Stimulated activated CD8-positive, alpha-beta memory T cell treated with anti-CD3 and anti-CD28 coated beads, Interleukin-4, amount 100 ng/mL, for 48 hours (primary cell): ENCODE measurements at regions not wholly inside any gene's neighbourhood (a gene's known extent, or its start where the extent isn't known, plus 50 kb on each side); places are given as distances from the start of the nearest gene placed in this dataset.

Source experiments
- DNase-seq: peaks from one replicate; pipeline ENCODE4 v3.0.0-alpha.2; 2020

DNA sequence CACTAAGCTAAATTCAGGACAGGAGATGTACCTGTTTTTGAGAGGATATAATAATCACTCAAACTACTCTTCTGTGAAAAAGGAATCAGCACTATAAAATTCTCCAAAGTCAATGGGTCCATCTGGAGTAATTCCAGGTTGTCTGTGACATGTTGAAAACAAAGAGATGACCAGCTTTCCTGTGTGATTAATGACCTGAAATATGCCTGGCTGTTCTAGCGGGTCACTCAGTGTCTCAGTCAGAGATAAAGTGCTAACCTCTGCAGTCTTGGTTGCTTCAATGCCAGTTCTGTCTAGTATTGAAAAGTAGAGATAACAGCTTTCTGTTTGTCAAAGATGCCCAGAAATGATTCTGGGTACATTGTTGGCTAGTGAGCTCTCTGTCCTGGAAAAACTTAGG lies 722.6 kb upstream of the TENM4 start:
- DNase-seq = no peak

DNA sequence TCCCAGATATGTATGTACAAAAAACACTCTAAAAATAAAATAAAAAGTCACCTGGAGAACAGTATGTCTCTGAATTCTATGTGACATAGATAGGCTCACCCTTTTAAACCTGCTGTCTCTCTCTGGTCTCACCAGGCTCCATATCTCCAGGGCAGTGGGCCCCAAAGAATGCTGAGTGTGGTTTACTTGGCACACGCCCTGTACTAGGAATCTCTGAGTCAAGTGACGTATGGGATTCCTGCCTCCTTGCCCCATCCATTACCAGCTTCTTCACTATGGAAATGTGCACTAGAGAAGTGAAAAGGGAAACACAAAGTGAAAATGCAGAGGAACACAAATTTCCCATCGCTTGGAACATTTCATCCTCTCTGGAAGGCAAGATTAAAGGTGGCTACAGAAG lies 722.2 kb upstream of the TENM4 start:
- no peak for DNase-seq

DNA sequence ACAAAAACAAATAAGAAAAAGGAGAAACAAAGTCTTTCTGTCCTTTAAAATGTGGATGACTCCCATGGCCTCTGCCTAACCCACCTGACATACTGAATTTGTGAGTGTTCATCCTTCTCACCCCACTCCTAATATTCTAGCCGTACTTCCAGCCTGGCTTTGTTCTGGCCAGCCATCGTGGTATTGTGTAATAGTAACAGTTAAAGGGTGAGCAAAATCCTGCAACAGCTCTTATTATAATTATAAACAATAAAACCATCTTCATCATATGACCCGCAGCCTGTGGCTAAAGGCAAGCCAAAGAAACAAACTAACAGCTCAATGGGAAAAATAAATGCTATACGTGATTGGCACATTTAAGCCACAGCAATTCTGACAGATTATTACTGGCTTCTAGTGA lies 721.6 kb upstream of the TENM4 start:
- no peak for DNase-seq

DNA sequence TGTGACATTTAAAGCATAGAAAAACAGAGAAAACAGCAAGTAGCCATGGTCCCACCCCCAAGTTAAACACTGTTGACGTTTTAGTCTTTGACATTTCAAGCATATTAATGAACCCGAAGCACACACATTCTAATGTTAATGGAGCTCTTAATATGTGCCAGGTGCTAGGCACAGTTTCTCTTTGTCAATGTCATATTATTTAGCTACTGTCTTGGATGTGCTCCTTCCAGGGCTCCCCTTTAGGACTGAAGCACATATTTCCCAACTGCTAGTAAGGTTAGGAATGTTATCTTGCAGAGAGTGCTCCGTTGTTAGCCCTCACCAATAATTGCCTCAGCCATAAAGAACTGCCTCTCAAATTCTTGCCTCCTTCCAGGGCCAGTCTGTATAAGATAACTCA lies 716.6 kb upstream of the TENM4 start:
- no peak for DNase-seq

DNA sequence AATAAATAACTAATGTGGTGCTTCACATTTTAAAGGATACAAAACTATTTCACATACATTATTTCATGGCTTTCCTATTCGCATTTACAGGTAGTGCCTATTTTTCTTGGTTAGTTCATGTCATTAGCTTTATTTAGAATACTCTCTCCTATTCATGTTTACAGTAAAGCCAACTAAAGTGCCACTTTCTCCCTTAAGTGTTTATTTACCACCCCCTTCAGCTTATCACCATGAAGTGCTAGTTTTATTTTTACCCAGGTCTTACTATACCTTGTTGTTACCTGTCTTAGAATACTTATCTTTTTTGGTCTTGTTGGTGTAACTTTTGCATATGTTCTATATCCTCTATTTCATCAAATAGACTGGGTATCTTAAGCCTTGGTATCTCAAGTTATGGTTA lies 715.2 kb upstream of the TENM4 start:
- no peak for DNase-seq

DNA sequence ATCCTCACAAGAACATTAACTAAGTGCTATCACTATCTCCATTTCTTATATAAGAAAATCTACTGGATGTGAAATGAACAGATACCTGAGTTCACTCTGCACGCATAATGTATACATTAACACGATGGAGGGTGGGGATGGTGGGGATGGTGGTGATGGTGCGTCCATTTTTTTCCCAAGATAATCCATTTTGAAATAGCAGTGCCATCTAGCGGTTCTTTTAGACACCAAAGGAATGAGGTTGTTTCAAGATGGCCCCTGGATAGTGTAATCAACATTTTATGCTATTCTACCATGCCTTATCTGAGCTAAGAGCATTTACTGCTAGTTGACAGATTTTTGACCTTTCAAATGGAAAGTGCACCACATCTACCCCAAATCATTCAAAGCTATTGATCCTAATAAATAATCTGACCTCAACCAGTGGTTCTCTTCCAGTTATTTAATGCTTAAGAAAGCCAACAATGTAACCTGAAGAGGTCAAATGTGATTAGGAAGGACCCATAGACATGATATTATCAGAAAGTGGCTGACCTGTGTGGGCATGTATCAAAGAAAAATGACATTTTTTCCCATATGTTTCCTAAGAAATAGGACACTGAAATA lies 714.7 kb upstream of the TENM4 start:
- DNase-seq = no peak

DNA sequence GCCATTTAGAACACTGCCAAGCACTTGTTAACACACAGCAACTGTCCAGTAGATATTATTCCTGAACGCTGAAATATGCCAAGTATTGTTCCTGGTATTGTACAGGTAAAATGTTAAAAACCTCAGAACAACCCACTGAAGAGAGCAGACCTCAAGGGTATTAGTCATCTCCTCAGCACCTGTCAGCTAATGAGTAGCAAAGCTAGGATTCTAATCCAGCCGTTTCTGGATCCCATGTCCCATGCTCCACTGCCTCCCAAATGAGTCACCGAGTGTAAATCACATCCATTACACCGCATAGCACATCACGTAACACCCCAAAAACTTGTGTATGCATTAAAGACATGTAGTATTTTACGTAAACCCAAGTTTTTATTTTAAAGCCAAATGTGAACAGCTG lies 705.4 kb upstream of the TENM4 start:
- no peak for DNase-seq

DNA sequence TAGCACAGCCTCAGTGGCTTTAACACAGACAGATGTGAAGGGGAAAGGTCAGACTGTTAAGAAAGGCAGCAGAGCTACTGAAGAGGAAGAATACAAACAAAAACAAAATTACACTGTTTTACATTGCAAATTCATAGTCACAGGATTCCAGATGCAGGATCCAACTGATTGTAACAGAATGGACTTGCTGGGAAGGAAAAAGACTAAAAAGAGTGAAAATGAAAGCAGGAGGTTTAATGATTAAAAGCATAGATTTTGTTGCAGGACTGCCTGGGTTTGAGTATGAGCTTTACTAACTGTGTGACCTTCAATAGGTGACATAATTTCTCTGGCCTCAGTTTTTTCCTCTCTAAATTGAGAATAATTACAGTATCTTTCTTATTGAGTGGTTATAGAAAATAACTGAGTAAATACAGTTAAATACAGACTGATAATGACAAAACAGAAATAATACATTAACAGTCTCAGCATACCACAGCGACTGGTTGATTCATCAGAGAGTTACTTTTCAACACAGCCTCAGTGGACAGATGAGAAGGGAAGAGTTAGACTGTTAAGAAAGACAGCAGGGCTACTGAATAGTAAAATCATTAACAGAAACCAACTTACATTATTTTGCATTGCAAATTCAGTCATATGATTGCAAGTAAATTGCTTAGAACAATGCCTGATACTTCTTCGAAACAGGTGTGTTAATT lies 704.2 kb upstream of the TENM4 start:
- DNase-seq = no peak

DNA sequence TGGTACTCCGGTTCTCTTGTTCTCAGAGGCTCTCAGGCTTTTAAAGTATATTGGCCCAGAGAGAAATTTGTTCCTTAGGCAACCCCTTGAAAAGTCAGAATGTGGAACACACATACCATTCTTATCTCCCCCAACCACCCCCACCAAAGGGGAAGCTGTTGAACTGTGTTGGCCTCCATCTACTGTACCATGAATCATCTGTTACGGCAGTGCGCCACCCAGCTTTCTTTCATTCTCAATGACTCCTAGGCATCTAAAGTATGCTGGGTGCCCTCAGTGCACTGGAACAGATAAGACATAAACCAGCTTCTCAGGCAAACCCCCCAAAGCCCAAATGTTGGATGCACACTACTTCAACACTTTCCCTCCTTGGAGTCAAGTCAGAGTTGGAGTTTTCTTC lies 696.2 kb upstream of the TENM4 start:
- no peak for DNase-seq

DNA sequence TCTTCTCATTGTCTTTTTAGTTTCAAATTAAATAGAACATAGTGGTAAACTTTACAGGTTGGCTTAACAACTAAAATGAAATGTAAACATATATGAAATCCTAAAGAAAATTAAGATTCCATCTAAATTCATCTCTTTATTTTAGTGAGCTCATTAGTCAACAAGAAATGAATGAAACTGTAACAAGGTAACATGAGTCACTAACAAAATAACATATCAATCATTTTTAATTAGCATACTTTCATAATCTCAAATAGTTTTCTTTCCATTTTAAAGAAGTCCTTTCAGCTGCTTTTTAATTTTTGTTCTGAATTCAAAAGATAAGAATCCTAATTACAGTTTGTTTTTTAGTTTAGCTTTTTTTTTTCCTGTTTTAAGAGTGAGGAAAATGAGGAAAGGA lies 688.6 kb upstream of the TENM4 start:
- DNase-seq = no peak

DNA sequence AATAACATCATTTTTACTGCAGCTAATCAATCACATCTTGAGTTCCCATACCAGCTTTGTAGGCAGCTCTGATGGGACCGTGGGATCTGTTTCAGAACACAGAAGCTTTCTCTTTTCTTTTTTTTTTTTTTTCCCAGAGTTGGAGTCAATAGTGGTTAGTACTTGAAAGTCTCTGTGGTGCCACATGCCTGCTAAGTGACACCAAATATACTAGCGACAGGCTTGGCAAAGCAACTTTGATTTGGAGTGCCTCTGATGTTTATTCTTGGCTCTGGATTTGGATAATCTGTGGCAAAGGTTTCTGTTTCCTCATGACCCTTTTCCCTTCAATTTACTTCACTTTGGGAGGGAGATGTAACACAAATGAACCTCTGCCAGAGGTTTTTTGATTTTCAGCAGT lies 681.4 kb upstream of the TENM4 start:
- no peak for DNase-seq

DNA sequence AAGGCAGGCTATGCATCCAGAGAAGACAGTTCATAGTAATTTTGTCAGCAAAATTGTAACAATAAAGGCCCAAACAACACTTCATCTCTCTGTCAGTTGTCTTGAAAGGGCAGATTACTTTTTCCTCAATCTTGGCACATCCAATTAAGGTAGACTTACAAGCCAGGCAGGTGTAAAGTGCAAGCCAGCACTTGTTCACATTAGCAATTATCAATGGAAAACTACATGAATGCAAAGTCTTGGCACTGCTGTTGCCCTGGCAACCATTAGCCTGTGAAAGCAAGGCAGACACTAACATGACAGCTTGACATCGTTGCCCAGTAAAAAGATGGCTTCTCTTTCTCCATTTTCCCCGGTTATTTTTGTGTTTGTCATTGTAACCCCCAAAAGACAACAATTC lies 677.2 kb upstream of the TENM4 start:
- DNase-seq = no peak

DNA sequence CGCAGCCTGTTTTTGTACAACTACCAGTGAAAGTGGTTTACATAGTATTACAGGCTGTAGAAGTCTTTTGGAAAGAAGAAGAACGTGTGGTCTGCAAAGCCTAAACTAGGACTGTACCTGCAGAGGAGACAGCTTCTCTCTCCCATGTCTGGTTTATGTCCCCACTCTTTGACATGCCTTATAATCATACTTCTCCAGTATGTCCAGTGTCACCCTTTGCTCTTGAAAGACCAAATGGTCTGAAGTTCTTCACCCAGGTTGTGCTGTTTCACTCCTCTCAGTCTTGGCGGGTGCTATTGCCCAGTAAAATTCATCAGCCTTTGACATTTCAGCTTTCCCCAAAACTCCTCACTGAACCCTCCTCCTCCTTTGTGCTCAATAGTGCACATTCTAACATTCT lies 676.0 kb upstream of the TENM4 start:
- DNase-seq = no peak

DNA sequence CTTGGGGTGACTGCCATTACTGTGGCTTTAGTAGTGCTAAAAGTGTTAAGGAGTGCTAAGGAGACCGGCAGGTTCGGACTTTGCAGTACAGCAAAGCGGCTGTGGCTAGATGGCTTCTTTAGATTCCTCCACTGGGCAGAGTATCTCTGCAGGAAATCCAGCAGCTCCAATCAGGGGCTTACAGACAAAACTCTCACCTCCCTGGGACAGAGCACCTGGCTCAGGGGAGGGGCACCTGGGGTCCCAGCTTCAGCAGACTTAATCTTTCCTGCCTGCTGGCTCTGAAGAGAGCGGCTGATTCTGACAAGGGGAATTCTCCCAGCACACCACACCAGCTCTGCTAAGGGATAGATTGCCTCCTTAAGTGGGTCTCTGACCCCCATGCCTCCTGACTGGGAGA lies 668.8 kb upstream of the TENM4 start:
- DNase-seq = no peak

DNA sequence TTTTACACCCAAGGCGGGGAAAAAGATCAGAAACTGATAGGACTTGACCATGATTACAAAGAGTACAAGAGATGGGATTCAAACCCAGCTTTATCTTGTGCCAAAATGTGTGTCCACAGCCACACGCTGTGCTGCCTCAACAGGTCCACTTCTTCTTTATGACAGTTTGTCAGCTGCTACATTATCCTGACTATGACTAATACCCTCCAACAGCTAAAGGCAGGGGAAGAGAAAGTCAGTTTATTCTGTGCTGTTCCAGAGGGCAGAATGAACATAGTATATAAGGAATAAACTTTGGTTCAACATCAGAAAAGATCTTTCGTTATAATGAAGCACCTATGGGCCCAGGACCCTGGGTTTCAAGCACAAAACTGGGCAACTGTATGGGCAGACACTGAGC lies 668.2 kb upstream of the TENM4 start:
- DNase-seq = no peak

DNA sequence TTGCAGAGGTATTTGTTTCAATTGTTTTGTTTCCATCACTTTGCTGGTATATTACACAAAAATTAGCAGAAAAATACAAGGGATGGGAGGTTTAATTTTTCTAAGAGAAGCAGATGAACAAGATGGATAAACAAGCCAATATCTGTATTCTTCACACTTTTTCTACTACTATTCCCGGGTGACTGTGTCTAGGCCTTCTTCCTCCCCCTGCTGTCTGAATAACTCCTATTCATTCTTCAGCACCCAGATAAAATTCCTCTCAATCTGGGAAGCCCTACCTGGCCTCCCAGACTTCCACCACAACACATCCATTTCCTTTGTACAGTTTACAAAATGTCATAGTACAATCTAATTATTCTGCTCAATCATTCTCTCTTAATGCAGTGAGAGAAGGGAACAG lies 666.6 kb upstream of the TENM4 start:
- DNase-seq = no peak

DNA sequence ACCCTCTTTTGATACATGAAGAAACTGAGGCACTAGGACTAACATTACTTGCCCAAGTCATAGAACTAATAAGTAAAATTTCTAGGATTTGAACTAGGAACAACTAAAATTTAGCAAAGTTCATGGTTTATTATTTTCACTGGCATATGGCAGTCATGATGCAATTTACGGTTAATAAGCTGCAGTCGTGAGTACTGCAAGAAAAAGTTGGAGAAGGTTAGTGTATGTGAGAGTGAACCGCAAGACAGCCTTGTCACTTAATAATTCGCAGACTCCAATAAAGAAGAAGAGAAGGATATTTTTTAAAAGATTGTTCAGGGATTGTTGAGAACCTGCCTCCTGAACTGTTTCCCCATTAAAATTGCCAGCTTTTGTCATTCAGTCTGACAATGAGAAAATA lies 663.4 kb upstream of the TENM4 start:
- no peak for DNase-seq

DNA sequence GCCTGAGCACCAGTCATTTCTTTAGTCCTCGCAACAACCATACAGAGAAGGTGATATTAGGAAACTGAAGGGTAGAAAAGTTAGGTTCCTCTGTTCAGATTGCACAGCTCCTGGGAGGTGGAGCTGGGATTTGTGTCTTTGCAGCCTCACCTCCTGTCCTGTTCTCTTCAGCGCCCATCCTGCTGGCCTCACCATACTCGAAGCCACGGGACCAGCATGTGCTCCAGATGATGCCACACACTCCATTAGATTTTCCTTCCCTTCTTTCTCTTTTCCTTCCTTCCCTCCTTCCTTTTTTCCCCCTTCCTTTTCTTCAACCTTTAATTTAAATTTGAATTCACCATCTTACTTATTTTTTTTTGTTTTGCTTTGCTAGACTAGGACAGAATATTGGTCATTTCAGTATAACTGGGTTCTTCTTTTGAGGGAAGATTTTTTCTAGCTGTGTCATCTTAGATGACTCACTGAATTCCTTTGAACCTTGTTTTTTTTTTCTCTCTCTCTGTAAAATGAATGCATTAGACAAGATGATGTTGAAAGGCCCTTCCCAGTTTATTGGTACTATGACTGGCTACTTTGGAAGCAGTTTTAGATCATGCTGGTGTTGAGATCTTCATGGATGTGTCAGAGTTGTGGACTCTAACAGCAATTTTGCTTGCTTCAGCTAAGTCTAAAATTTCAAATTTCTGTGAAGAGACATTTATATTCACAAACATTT lies 662.5 kb upstream of the TENM4 start:
- DNase-seq = no peak

DNA sequence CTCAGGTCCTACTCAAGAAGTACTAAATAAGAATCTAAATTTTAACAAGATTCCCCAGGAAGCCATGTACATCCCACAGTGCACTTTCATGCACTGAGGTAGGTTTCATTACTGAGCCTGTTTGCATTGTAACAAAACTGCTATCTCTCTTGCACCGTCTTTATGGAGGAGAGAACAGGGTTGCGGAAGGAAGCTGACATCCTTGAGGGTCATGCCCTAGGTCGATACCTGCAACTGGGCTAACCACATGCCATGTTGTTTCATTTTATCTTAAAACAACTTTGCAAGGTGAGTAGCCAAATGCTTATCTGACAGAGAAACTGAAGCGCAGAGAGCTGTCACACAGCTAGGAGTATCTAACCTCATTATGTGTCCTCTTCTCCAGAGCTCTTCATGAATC lies 656.3 kb upstream of the TENM4 start:
- no peak for DNase-seq

DNA sequence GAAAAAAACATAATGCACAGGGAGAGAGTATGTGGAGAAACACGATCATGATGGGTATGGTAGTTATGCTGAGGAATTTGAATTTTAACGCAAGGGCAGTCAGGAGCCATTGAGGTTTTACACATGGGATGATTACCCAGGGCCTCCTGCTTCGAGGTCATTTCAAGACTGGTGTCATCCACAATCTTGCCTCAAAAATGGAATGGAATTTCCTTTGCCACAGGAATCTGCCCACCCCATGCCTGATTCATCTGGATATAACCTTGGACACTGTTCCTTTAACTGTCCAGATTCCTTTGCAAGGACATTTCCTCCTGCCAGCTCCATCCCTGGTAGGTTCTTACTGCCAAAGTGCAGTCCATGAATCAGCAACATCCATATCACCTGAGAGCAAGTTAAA lies 655.9 kb upstream of the TENM4 start:
- no peak for DNase-seq

DNA sequence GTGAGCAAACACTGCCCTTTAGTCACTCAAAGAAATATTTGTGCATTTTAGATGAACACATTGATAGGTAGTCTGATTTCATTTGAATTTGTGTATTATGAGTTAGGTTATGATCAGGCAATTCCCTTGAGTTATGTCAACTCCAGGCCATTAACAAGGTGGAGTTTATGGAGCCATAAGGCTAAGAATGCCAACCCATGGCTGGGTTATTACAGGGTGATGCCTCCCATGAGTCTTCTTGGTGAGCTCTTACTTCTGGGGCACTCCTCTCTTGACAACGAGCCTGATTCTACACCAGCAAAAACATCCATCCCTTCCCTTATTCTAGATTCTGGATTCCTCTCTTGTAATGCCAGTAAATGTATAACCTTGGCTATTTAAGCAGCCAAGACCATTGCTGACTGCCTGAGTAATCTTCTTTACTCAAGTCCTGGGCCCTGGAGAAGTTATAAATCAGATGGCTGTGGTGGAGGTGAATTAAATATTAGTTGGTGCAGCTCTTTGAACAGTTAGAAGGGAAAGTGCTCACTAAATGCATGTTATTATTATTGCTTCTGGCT lies 645.7 kb upstream of the TENM4 start:
- no peak for DNase-seq

DNA sequence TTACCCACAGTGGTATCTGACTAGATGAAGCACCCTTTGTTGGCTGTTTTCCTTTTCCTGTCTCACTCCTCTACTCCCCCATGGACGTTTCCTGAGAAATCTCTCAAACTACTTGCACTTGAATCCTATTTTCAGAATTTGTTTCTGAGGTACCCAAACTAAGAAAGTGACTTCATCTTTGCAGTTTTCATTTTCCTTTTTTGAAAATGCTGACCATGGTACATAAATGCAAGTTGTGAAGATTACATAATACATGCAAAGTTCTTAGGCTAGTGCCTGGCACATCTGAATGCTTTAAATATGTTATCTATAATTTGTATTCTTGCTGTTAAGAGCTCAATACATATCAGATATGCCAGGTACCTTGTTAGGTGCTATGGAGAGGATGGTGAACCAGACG lies 644.7 kb upstream of the TENM4 start:
- no peak for DNase-seq

DNA sequence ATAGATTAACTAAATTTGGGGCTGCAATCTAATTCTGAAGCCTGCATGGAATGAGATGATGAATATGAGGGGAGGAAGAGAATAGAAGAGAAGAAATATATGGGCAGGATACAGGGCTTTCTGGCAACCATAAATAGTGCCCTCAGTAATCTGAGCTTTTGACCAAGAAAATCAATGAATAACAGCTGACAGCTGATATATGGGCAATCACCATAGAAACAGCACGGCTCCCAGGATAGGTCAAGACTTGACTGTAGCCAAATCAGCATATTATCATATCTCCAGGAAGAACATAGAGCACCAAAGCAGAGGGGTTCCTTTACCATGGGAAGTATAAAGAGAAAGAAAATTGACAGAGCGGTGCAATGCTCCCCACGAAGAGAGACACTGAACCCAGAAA lies 643.8 kb upstream of the TENM4 start:
- DNase-seq = no peak

DNA sequence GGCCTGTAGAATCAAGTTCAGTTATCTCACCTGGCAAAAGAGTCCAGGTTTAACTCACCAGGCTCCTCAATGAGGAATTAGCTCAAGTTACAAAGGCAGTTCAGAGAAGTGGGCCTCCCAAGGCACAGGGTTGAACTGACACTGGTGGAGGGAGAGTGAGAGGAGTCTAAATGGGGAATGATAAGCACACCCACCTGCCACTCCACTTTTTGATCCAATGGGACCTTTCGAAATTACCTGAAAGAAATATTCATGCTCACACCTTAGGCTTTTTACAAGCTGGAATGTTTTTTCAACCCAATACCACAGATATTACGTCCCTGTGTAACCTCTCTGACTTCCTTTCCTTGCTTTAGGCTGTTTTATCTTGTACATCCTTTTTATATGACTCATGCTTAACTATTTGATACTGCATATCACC lies 642.7 kb upstream of the TENM4 start:
- no peak for DNase-seq
